NCI-H1048 (cell line): ENCODE measurements at regions not wholly inside any gene's neighbourhood (a gene's known extent, or its start where the extent isn't known, plus 50 kb on each side); places are given as distances from the start of the nearest gene placed in this dataset.

Source experiments
- DNase-seq: peaks from one replicate; lab custom pipeline; 2025; lab: John Stamatoyannopoulos, UW

DNA sequence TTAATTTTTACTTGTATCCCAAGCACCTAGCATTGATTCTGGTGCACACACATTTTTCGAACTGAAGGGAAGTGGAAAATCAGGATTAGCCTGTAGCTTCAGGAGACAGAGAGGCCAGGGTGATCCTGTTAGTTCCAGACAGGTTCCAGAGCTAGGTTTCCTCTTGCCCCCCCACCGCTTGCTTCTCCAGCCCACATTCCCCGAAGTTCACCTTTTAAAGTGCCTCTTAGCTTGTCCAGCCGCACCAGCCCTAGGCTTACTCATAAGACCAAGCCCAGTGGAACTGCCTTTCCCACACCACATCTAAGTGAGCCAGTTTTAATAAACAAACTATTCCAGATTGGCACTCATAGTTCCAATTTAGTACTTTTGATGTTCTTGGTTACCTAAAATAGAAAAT, 898.6 kb upstream of the KLHL29 start:
- DNase-seq, result no peak

DNA sequence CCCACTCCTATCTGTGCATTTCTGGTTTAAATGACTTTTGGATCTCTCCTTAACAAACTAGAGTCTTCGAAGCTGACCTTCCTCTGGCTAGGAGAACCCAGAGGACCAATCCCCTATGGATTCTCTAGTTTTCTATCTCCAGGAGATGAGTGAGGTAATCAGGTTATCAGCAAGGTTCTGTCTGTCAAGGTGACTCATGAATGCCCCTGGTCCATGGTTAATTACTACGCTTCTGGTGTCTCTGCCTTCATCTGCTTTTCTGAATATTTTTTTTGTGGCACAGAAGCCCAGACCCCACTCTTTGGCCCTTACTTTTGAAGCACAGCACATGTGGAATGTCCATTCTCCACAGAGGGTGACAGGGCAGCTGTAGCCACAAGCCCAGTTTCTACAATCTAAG, 897.9 kb upstream of the KLHL29 start:
- no peak for DNase-seq

DNA sequence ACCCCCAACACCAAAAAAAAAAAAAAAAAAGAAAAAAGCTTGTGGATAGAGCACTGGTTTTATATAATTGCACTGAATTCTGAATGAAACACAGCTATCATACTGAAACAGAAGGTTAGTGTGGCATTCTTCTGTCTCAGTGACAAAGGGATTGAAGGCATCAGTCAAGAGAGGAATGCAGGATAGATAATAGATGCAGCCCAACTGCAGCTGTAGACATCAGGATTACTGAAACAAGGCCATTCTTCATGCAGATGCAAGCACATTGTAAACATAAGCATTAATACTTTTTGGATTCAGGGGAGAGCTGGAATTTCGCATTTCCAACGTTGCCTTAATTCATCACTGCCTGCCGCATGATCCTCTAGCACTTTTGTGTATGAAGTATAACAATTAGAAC, 897.4 kb upstream of the KLHL29 start:
- DNase-seq, result no peak

DNA sequence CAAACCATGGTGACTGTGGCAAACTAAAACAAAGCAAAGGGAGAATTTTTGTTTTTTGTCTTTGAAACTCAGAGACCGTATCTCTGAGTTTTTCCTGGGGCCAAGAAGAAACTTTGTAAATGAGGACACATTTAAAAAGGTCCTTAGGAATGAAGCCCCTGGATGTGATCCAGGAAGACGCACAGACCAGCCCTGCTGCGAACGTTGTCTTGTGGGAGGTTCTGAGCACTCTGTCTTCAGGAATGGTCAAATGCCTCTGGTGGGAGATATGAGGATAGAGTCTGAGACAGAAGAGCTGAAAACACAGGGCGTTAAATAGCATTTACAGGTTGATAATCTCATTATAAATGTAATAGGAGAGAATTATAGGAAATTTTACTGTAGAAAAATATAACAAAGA, 893.5 kb upstream of the KLHL29 start:
- no peak for DNase-seq

DNA sequence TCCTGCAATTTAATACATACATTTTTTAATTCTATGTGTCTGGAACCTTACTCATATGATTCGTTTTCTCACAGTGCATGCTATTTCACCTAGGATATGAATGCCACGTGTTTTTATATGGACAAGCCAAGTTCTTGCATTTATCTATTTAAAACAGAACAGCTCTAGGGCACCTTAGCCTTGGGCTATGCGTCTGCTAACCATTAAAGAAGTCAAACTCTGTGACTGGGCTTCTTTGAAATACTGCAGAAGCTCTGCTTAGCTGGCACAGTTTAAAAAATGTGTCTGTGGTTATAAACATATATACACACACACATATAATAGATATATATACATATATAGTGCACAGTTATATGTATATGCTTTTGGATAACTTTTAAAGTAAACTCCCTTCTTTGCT, 890.8 kb upstream of the KLHL29 start:
- no peak for DNase-seq

DNA sequence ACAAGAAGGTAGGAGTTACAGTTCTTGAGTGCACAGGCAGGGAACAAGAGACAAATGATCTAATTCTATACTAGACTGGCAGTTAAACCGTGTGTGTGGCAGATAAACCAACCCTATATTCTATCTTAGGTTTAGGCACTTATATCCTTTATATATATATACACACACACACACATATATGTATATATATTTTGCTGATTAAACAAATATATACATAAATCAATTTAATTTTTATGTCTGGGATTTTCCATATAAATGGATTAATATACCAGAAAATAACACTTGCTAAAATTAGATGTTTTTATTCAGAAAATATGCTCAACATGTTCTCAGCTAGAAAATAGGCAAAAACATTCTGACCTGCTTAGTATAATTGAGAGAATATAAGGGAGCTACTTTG, 887.9 kb upstream of the KLHL29 start:
- DNase-seq, result no peak

DNA sequence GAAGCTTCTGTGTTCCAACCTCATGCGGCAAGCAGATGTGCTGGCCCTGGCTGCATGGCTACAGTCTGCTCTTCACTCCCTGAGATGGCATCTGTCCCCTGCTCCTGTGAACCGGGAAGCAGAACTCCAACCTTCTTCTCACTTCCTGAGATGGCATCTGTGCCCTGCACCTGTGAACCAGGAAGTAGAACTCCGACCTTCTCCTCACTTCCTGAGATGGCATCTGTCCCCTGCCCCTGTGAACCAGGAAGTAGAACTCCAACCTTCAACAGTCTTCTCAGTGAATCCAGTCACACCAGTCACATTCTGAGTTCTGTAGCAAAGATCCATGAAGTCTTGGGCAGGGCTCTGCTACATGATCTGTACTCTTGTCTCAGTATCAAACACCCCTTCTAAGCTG, 887.2 kb upstream of the KLHL29 start:
- no peak for DNase-seq

DNA sequence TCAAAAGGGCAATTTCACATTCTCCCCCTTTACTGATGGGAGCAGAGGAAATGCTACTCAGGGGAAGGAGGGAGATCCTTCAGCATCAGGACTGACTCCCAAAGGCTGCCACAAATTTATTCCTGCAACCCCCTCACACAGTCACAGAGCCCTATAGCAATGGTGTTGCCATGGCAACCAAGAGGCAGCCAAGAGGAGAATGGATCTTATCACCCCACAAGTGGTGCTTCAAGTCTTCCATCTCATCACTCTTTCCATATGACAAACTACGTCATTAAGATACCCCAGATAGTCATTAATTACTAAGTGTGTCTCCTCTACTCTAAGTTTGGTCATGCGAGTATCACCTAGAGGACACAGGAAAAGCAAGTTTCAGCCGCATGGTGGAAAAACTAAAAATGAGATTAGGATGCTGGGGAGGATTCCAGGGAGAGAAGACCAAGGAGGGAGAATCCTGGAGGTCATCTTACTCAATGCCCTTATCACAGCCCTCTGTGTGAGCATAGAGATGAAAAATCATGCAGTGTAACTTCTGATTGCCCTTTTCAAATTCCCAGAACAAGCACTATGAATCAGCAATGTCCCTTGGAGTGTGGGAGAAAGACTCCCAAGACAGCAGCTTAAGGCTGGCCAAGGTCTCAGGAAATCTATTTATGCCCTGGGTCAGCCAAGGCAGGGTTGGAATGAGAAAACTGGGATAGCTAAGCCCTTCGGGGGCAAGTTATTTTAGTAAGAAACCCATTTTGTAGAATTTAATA, 885.7 kb upstream of the KLHL29 start:
- no peak for DNase-seq

DNA sequence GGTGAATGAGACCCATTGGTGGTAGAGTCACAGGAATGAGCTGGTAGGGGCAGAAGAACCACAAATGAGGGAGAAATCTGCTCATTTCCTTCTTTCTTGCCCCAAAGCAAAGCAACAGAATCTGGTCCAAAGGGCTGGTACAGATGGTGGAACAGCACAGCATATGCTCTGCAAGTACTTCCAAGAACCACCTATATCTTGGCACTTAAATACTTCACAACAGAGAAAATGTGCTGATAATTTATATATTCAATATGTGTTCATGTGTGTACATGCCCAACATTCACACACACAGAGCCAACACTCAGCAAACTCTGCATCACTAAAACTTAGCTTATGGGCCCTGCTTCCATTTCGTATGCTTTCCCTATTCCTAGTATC, 884.4 kb upstream of the KLHL29 start:
- DNase-seq, result no peak

DNA sequence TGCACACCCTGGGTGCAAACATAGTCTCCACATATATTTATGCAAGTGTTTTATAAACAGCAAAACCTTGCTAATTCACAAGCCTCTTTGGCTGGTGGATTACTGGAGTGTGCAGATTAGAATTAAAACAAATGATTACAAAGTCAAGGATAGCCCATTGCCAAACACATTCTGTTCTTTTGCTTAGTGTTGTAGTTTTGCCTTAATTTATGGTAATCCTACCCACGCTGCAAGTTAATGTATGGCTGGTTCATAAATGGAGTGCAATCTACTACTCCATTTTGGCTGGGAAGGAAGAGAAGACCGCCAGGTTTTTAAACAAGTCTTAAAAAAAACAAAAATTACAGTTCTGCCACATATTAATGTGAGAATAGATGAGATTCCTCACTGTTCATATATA, 883.1 kb upstream of the KLHL29 start:
- DNase-seq, result no peak

DNA sequence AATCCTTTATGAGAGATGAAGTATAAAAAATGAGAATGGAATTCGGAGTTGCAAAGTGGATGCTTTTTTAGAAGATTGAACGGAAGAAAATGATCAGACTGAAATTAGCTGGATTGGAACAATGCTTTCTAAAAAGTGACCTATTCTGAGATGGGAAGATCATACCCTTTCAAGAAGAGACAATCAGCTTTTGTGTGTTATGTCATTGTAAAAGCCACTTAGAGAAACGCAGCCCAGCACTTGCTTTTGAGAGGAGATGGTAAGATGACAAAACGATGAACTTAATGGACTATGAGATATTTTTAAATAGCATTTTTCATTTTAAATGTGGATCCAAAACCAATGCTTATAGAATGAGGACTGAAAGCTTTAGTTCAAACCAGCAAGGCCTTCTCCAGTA, 871.4 kb upstream of the KLHL29 start:
- DNase-seq, result no peak

DNA sequence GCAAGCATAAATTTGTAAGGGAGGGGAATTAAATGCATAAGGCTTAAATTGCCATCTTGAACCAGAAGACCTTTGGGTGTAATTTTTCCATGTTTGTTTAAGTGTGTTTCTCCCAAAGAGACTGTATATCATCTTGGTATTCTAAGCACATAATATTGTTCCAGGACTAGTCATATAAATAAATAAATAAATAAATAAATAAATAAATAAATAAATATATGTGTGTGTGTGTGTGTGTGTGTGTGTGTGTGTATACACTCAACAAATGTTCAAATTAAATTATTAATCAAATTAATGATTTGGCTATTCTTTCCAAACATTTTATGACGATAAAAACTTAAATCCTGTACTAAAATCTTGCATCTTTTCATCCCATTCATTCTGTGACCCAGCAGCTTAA, 867.8 kb upstream of the KLHL29 start:
- DNase-seq, result no peak

DNA sequence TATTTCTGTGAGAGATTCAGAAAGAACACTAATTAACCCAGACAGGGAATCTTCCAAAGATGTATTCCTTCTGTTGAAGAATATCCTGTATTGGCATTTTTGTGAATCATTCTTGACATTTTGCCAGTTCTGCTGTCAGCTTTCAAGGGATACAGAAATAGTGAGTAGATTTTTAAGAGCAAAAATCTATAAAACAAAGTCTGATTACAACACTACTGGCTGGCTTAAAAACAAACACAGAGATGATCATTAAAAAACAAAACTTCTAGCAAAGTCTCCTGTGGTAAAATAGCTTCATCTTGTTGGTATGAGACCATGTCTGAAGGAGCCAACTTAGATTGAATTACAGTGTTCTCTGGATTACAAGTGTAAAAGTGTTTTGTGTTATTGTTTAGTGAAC, 866.3 kb upstream of the KLHL29 start:
- no peak for DNase-seq

DNA sequence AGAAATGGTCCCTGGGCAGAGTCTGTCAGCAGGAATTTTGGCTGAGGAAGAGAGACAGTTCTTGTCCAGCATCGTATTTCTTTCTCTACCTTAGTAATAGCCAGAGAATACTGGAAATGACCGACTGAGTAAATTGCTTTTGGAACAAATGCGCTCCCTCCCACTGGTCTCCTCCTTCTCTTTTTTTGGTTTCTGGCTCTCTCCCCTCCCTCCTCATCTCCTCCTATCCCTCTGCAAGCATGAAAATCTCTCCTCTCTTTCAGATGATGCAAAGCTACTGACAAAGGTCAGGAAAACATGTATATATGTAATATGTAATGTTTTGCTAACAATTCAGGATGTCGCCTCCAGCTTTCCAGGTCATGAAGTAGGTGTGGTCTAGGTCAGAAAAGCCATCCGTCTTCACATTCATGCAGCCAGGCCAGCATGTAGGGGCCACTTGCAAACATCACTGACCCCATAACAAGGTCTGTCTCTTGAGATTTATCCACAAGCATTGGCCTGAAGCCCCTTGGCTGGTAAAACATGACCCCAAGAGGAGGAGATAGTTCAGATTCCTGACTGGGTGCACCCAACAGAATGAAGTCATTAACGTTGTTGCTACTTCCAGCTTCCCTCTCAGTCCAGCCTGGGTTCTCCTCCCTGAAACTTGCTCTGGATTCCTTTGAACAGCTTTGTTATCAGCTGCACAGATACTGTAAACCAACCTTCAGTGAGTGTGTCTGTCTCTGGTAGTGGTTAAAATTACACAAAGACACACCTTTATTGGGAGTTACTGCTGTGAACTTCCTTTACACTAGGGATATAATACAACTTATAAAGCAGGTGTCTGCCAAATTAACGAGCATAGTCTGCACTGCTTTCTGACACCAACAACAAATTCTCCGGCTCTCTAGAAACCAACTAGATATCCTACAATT, 864.4 kb upstream of the KLHL29 start:
- DNase-seq, result no peak

DNA sequence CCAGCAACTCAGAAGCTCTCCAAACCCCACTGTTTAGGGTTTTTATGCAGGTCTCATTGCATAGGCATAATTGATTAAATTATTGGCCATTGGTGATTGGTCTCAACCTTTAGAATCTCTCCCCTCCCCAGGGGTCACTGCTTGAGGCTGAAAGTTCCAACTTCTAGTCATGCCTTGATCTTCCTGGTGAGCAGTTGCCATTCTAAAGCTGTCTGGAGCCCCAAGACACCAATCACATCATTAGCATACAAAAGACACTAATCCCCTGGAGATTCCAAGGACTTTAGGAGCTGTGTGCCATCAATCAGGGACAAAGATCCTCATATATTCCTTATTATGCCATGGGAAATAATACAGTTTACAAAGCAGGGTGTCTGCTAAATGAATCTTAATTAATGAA, 863.4 kb upstream of the KLHL29 start:
- no peak for DNase-seq

DNA sequence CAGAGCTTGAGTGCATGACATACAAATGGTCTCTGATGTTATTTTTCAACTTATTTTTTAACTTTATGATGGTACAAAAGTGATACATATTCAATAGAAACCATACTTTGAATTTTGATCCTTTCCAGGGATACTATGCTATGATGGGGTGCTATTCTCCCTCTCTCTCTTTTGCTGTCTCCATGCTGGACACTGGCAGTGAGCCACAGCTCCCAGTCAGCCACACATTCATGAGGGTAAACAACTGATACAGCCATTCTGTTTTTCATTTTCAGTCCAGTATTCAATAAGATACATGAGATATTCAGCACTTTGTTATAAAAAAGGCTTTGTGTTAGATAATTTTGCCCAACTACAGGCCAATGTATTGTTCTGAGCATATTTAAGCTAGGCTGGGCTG, 859.3 kb upstream of the KLHL29 start:
- no peak for DNase-seq

DNA sequence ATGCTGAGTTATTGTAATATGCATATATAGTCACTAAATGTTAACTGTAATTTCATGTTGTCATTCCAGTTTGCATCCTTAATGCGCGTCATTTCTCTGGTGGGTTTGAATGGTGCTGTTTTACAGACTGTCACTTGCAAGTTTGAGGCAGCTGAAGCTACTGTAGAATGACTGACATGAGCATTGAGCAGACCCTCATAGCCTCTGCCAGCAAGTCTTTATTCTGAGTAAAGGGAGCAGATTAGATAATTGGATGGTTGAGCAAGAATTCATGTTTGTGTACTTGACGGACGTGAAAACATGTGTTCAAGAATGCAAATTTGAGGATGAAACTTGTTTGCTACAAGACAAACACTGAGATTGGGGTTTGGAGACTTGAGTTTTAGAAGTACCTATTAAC, 854.8 kb upstream of the KLHL29 start:
- DNase-seq, result no peak

DNA sequence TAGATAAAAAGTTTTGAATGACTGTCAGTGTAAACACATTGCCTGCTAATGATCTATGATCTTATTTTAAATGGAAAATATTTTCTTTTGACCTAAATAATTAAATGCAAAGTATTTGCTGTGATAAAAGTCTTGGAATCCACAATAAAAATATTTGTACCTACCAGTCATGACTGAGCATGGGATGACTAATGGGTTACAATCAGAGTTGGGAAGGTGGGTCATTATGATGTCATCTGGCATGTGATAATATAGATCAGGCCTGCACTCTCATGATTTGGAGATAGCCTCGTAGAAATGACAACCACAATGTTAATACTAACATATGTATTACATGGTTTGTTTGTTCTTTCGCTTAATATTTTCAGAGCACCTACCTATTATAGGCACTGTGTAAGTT, 848.8 kb upstream of the KLHL29 start:
- no peak for DNase-seq

DNA sequence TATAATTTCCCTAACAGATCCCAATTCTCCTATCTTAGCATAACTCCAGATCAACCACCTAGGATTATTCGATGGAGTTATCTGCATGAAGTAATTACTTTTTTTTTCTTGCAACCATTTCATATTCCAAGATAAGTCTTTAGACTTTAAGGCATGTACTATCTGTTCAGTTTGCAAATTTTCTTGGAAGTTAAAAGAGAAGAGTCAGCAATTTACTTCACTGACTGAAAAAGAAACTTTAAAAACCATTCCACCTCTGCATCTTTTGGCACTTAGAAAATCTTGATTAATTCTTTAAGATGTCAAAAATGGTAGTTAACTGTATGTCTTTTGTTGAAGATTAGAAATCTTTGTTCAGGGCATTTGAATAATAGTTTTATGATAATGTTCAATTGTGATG, 830.5 kb upstream of the KLHL29 start:
- no peak for DNase-seq

DNA sequence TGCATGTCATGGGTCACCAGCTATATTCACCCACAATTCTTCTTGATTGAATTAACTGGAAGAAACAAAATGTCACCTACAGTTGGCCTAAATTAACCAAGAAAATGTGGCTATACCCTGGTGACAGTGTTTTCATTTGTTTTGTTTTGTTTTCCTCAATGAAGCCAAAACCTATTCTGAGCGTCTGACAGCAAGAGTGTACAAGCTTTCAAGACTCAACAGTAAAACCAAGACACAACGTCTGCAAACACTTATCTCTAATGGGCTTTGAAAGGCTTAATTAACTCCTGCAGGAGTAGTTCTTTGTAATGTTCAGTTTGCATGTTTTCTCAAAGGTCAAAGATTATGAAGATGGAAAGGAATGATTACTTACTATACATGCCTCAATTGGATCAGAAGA, 827.6 kb upstream of the KLHL29 start:
- no peak for DNase-seq

DNA sequence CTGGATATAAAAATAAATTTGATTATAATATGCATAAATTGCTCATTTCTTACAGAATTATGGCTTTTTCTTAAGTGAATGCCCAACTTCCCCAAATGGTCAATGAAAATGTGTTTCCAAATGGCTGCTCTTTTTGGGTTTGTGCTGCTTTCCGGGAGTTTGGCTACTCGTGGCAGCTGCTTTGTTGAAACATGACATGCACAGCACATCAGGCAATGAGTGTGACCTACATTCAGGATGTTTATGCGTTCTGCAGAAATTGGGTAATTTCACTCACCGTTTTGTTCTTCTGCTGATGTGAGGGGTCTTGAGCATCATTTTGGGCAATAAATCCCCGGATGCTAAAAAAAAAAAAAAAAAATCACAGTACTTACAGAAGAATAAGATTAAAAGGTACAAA, 825.0 kb upstream of the KLHL29 start:
- DNase-seq, result no peak

DNA sequence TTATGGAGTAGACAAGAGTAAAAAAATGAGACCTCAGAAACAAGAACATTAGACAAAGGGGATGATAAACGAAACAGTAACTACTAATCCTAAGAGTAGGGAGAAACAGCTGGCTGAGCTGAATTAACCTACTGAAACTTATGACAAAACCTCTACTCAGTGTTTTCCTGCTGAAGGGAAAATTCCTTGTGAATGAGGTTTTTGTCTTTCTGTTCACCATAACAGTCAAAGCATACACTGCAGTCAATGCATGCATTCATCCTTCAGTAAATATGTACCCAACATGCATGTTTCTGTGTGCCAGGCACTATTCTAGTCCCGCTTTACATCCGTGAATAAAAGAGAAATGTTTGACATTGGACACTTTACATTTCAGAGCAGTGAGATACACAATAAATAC, 805.6 kb upstream of the KLHL29 start:
- no peak for DNase-seq

DNA sequence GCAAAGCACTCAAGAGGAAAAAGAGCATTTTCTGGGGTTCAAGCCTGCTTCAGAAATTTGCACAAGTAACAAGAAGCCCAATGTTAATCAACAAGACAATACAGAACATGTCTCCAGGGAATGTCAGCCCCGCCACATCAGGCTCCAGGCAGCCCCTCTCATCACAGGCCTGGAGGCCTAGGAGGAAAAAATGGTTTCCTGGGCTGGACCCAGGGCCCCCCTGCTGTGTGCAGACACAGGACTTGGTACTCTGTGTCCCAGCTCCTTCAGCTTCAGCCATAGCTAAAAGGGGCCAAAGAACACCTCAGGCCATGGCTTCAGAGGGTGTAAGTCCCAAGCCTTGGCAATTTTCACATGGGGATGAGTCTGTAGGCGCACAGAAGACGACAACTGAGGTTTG, 802.9 kb upstream of the KLHL29 start:
- DNase-seq, result no peak

DNA sequence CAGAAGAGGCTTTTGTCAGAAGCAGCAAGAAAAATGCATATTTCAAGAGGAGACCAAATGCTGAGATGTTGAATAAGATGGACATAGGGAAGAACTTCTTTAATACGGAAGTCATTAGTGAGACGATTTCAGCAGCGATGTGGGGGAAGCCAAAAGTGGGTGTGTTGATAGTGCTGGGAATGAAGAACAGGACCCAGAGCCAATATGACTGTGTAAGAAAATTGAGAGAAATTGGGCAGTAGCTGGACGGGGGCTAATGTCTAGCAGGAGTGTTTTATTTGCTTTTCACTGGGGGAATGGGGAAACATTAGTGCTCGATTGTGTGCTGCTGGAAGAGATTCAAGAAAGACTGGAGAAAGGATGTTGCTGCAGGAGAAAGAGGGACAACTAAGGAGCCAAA, 788.7 kb upstream of the KLHL29 start:
- no peak for DNase-seq
